Cardiac fibroblast (primary cell): ENCODE measurements at regions not wholly inside any gene's neighbourhood (a gene's known extent, or its start where the extent isn't known, plus 50 kb on each side); places are given as distances from the start of the nearest gene placed in this dataset.

ENCODE experiments used
- DNase-seq, 2 donors: peaks; one replicate each; pipeline versions ENCODE4 v3.0.0 to v3.0.0-alpha.2; 2010; ENCODE audit warnings: low read depth in 2 of 2
- H3K4me3 ChIP-seq, 2 donors: replicated peaks in 1 of 2; 1 replicate in 1 of 2; 2 replicates in 1 of 2; pipeline ENCODE4 v1.5.1; 2011; ENCODE audit warnings: low read depth in 2 of 2, low read length in 2 of 2, mild to moderate bottlenecking in 2 of 2, moderate library complexity in 1 of 2
- TF ChIP-seq, protein P1 (sequence below): IDR thresholded peaks from one replicate; pipeline ENCODE4 v1.5.1; 2011; ENCODE audit warnings: low read depth, mild to moderate bottlenecking, low read length, inconsistent platforms

DNA sequence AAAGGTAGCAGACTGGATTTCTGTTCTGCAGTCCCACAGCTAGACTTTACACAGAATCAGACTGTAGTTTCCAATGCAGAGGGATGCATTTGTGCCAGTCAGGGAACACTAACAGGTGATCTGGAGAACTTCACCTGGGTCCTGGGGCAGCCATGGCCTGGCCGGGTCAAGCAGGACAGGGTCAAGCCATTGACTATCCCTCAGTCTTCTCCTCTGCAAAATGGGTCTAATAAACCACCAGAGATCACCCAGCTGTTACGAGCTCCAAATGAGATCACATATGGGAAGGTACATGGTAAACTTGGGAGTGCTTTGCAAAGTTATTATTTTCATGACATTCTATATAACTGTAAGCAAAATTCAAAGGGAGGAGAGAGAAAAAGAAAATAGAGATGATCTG is 294.1 kb downstream of the CDCA7 start:
- TF ChIP-seq, protein P1, sequence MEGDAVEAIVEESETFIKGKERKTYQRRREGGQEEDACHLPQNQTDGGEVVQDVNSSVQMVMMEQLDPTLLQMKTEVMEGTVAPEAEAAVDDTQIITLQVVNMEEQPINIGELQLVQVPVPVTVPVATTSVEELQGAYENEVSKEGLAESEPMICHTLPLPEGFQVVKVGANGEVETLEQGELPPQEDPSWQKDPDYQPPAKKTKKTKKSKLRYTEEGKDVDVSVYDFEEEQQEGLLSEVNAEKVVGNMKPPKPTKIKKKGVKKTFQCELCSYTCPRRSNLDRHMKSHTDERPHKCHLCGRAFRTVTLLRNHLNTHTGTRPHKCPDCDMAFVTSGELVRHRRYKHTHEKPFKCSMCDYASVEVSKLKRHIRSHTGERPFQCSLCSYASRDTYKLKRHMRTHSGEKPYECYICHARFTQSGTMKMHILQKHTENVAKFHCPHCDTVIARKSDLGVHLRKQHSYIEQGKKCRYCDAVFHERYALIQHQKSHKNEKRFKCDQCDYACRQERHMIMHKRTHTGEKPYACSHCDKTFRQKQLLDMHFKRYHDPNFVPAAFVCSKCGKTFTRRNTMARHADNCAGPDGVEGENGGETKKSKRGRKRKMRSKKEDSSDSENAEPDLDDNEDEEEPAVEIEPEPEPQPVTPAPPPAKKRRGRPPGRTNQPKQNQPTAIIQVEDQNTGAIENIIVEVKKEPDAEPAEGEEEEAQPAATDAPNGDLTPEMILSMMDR = no peak
- no peak overlapping the region for H3K4me3 ChIP-seq
- DNase-seq = no peak

DNA sequence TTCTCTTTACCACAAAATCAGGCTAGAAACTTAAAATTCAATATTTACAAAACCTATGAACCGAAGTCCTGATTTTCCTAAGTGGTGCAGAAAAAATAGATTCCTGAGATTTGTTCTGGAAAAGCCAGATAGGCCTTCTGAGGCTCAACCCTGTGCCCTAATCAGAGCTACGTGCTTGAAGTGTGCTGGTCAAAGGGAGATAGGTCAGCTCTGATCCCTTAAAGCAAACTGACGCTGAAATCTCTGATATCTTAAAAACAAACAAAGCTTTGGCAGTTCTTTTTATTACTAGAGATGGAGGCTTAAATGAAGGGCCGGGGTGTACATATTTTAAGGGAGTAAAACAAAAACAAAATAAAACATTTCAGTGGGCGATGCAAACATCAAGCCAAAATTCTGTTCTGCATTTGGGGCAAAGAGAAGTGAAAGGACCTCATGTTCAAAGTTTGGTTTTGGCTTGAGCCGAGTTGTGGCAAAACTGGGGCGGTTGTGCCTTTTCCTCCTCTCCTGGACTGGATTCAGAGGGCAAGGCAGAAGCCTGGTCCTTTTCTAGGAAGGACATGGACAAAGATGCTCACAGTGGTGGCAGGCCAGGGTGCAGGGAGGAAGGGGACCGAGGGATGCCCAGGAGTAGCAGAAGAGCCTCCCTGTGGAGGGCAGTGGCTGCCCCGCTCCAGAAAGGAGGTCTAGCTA is 295.0 kb downstream of the CDCA7 start:
- peak in 1 of 2 donors; percentile 40 for DNase-seq
- TF ChIP-seq, protein P1 = no peak
- H3K4me3 ChIP-seq = no peak overlapping the region

DNA sequence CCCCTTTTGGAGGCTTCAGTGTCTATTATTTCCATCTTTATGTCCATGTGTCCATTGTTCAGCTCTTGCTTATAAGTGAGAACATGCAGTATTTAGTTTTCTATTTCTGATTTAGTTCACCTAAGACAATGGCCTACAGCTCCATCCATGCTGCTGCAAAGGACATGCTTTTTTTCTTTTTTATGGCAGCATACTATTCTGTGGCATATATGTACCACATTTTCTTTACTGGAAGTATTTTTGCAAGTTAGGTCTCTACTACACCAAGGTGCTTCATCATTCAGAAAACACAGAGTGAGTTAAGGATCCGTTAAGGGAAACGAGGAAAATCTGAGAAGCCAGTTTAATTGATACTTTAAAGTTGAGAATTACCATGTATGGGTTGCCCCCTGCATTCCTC is 297.2 kb downstream of the CDCA7 start:
- TF ChIP-seq, protein P1 = no peak
- DNase-seq = no peak
- no peak overlapping the region for H3K4me3 ChIP-seq

DNA sequence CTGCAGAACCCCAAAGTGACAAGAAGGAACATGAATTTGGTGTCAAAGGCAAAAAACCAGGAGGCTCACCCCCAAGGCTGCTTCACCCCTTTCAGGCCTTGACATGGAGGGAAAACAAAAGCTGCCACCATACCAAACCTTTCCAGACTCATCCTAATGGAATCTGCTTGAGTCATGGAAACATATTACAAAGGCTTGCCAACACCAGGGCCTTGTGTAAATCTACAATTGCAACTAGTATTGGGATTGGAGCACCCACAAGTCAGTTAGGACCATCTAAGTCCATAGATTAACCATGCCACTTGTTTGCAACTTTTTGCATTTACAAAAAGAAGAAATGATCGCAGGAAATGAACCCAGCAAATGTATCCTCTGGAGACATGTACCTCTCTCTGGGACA is 297.6 kb downstream of the CDCA7 start:
- TF ChIP-seq, protein P1 = no peak
- peak; percentile 91 to 95 for DNase-seq
- no peak overlapping the region for H3K4me3 ChIP-seq

DNA sequence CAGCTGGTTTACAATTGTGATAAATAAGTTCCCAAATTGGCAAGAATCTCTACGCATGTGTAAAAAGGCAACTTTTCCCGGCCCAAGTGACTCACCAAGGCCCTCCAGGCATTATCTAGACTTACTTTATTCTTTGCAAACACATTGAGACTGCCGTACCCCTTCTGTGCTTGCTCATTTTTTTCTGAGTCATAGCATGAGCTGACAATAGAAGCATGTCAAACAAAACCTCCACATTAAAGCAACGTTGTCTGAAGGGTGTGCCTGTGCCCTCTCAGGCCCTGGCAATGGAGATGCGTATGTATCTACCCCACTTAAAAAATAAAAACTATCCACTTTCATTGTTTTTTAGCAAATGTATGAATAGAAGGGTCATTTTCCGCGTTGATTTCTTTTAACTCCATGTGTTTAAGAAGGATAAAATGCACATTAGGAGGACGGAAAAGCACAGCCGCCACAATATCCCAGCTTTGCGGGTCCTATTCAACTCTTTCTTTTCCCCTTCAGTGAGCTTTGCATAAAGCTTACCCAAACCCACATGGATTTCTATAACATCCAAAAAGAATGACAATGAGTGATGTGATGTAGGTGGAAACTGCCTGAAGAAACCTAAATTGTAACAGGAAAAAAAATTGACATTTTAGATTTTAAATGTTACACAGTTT is 298.2 kb downstream of the CDCA7 start:
- peak; percentile 92 to 97 for DNase-seq
- H3K4me3 ChIP-seq = no peak overlapping the region
- TF ChIP-seq, protein P1 = no peak

DNA sequence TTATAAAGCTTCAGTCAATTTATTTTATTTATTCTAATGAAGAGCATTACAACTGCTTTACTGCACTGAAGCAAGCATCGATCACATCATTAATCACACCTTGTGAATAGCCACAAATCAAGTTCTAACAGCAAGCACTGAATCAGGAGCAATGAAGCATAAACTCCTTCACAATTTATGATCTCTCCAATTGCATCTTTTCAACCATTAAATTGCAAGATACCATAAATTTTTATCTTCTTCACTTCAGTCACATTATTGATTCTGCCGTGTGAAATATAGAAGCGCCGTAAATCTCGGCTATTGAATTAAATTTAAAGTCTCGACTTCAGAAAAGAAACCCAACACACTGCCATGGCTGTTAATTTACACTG is 298.7 kb downstream of the CDCA7 start:
- H3K4me3 ChIP-seq = no peak overlapping the region
- DNase-seq = no peak
- TF ChIP-seq, protein P1 = no peak
